Prostate gland (tissue), 2 donors: ENCODE measurements at regions not wholly inside any gene's neighbourhood (a gene's known extent, or its start where the extent isn't known, plus 50 kb on each side); places are given as distances from the start of the nearest gene placed in this dataset.

Experiments used
- POLR2A ChIP-seq: fragments of 450-650 bp; IDR thresholded peaks from one replicate; pipeline ENCODE4 v1.6.1; 2016; ENCODE audit warnings: antibody characterized with exemption, mild to moderate bottlenecking
- POLR2AphosphoS5 ChIP-seq: sonication (generic); formaldehyde crosslinking; IDR thresholded peaks from one replicate; pipeline ENCODE4 v1.6.1; 2017; ENCODE audit warnings: antibody characterized with exemption
- TF ChIP-seq, protein P1 (sequence below), 4 experiments: fragments of 200-600 bp in 2 of 4; fragments of 450-650 bp in 2 of 4; sonication (generic) in 2 of 4; IDR thresholded peaks; 1 replicate in 3 of 4; 2 replicates in 1 of 4; pipeline ENCODE4 v1.5.1; 2016 to 2019; ENCODE audit warnings: antibody characterized with exemption in 4 of 4, mild to moderate bottlenecking in 2 of 4, moderate library complexity in 2 of 4

DNA sequence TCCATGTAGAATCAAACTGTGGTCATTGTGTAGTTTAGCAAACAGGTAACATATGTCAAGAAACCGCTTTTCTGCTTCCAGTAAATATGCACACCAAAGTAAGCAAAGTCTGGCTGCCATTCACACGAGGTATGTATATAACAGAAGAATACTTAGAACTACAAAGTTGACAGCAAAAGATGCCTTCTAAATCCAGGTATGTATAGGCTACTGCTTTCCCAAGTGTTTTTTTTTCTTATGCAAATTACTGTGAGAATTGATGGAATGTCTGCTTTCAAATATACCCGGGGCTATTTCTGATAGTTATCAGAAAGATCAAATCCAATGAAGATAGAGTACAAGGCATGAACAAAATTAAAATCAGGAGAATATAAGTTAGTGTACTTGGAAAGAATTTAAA lies 229.2 kb downstream of the HACE1 start:
- TF ChIP-seq, protein P1, sequence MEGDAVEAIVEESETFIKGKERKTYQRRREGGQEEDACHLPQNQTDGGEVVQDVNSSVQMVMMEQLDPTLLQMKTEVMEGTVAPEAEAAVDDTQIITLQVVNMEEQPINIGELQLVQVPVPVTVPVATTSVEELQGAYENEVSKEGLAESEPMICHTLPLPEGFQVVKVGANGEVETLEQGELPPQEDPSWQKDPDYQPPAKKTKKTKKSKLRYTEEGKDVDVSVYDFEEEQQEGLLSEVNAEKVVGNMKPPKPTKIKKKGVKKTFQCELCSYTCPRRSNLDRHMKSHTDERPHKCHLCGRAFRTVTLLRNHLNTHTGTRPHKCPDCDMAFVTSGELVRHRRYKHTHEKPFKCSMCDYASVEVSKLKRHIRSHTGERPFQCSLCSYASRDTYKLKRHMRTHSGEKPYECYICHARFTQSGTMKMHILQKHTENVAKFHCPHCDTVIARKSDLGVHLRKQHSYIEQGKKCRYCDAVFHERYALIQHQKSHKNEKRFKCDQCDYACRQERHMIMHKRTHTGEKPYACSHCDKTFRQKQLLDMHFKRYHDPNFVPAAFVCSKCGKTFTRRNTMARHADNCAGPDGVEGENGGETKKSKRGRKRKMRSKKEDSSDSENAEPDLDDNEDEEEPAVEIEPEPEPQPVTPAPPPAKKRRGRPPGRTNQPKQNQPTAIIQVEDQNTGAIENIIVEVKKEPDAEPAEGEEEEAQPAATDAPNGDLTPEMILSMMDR (IDR thresholded peaks at IDR 0.05) = no peak
- TF ChIP-seq POLR2A (no peak), POLR2AphosphoS5 (no peak)
